ENCODE measurements at regions not wholly inside any gene's neighbourhood (a gene's known extent, or its start where the extent isn't known, plus 50 kb on each side); places are given as distances from the start of the nearest gene placed in this dataset.

- TF ChIP-seq CTCF (IDR thresholded peaks at IDR 0.05; ENCODE audit: low read depth, low read length, missing control alignments) = no peak
- H3K4me3 ChIP-seq (replicated peaks; ENCODE audit: low read depth, low read length) = no peak overlapping the region
- no peak for DNase-seq (ENCODE audit: extremely low read depth, low read depth)
Measured at GRCh38 chrX:34227804-34228203, 95.7 kb upstream of the FAM47A start.

GRCh38 chrX:34223574-34223973 lies 91.5 kb upstream of the FAM47A start:
- no peak for TF ChIP-seq CTCF (IDR thresholded peaks at IDR 0.05; ENCODE audit: low read depth, low read length, missing control alignments)
- no peak overlapping the region for H3K4me3 ChIP-seq (replicated peaks; ENCODE audit: low read depth, low read length)
- no peak for DNase-seq (ENCODE audit: extremely low read depth, low read depth)

- DNase-seq (ENCODE audit: extremely low read depth, low read depth) = no peak
- TF ChIP-seq CTCF (IDR thresholded peaks at IDR 0.05; ENCODE audit: low read depth, low read length, missing control alignments) = no peak
- no peak overlapping the region for H3K4me3 ChIP-seq (replicated peaks; ENCODE audit: low read depth, low read length)
Measured at GRCh38 chrX:34218063-34218462, 85.9 kb upstream of the FAM47A start.

- DNase-seq (ENCODE audit: extremely low read depth, low read depth) = no peak
- H3K4me3 ChIP-seq (replicated peaks; ENCODE audit: low read depth, low read length) = no peak overlapping the region
- no peak for TF ChIP-seq CTCF (IDR thresholded peaks at IDR 0.05; ENCODE audit: low read depth, low read length, missing control alignments)
Measured at GRCh38 chrX:34197946-34198345, 65.8 kb upstream of the FAM47A start.

Data from HFF-Myc (cell line).